Heart left ventricle (tissue), 16 donors: ENCODE measurements at regions not wholly inside any gene's neighbourhood (a gene's known extent, or its start where the extent isn't known, plus 50 kb on each side); places are given as distances from the start of the nearest gene placed in this dataset.

ENCODE experiments used
- ATAC-seq, 4 donors: fragments of 200-7000 bp; cut with Tn5 transposase; one replicate each; pipeline ENCODE4 v1.9.1; 2020 to 2022; ENCODE audit warnings: moderate library complexity in 4 of 4, mild to moderate bottlenecking in 3 of 4, moderate number of reproducible peaks in 1 of 4
- DNase-seq, 5 donors: peaks; one replicate each; pipeline ENCODE4 v3.0.0-alpha.2; 2020
- H3K27ac ChIP-seq, 12 donors: fragments of 200-600 bp; sonication (generic) in 4 of 12; one replicate each; pipeline versions ENCODE4 v1.5.0 to v1.8.0; 2016 to 2022; ENCODE audit warnings: mild to moderate bottlenecking in 2 of 12
- H3K27me3 ChIP-seq, 9 donors: fragments of 200-600 bp; sonication (generic) in 2 of 9; one replicate each; pipeline versions ENCODE4 v1.5.1 to v1.8.0; 2016 to 2022; ENCODE audit warnings: mild to moderate bottlenecking in 3 of 9
- H3K36me3 ChIP-seq, 9 donors: fragments of 200-600 bp; sonication (generic) in 2 of 9; one replicate each; pipeline versions ENCODE4 v1.5.0 to v1.8.0; 2018 to 2022; ENCODE audit warnings: mild to moderate bottlenecking in 2 of 9
- H3K4me1 ChIP-seq, 12 donors: fragments of 200-600 bp; sonication (generic) in 4 of 12; one replicate each; pipeline versions ENCODE4 v1.5.0 to v1.8.0; 2016 to 2022; ENCODE audit warnings: mild to moderate bottlenecking in 3 of 12
- H3K4me3 ChIP-seq, 12 donors: fragments of 200-600 bp; sonication (generic) in 4 of 12; one replicate each; pipeline versions ENCODE4 v1.5.0 to v1.8.0; 2017 to 2022; ENCODE audit warnings: mild to moderate bottlenecking in 9 of 12, moderate library complexity in 4 of 12
- H3K9me3 ChIP-seq, 12 donors: fragments of 200-600 bp; sonication (generic) in 4 of 12; one replicate each; pipeline versions ENCODE4 v1.5.0 to v1.8.0; 2016 to 2022; ENCODE audit warnings: mild to moderate bottlenecking in 1 of 12
- POLR2A ChIP-seq, 2 donors: fragments of 450-650 bp; IDR thresholded peaks; one replicate each; pipeline ENCODE4 v1.6.1; 2017; ENCODE audit warnings: antibody characterized with exemption in 2 of 2, mild to moderate bottlenecking in 2 of 2, moderate library complexity in 2 of 2
- WGBS, 4 donors: extraction: QIAGEN DNeasy Blood & Tissue Kit in 2 of 4; methylation state at CpG; one replicate each; pipeline versions ENCODE4 v1.1.5 to v1.1.7; 2013 to 2018; 5-methylcytosine and 5-hydroxymethylcytosine counted together
- intact Hi-C, 10 donors: fragments of 100-400 bp; cut with DNase I; formaldehyde crosslinking; loops; one replicate each; pipeline versions ENCODE4 v1.11.1 to v1.14.2; 2022
- TF ChIP-seq, protein P1 (sequence below), 12 donors: fragments of 200-600 bp; sonication (generic) in 4 of 12; IDR thresholded peaks; one replicate each; pipeline versions ENCODE4 v1.5.0 to v1.8.0; 2018 to 2022; ENCODE audit warnings: antibody characterized with exemption in 12 of 12, mild to moderate bottlenecking in 5 of 12
- donor health status: ischemic (EF 13 %, LVEDD 7.1; RV severe dilation, severe dysfunction).
- donor health status: healthy with polysubstance abuse.
- donor health status: DM: no; HTN: yes; CAD: no.
- donor health status: DM: no; HTN: no; CAD: no.
- donor health status: ischemic (EF 25% LVEDD 6.9; RV normal size, moderate dysfunction).
- donor health status: ischemic (EF 25% LVEDD 5.7; RV mildly dilated, moderate dysfunction).
- donor health status: healthy.
- donor health status: DM: yes; HTN: yes; CAD: no.
- donor health status: ischemic (EF 35%, LVEDD 5.7; RV mildly dilated, moderate dysfunction).
- donor health status: nonischemic (EF 11% LVEDD 7.7; RV severe dilation, severe dysfunction).
- donor health status: DM: yes; HTN: yes; CAD: no.
- donor health status: PGD.
- donor health status: ischemic (EF 29% LVEDD 5.4; RV normal size, mild dysfunction).
- donor health status: nonischemic (EF 23%, LVEDD 6.1; RV moderate dilation, normal function).

DNA sequence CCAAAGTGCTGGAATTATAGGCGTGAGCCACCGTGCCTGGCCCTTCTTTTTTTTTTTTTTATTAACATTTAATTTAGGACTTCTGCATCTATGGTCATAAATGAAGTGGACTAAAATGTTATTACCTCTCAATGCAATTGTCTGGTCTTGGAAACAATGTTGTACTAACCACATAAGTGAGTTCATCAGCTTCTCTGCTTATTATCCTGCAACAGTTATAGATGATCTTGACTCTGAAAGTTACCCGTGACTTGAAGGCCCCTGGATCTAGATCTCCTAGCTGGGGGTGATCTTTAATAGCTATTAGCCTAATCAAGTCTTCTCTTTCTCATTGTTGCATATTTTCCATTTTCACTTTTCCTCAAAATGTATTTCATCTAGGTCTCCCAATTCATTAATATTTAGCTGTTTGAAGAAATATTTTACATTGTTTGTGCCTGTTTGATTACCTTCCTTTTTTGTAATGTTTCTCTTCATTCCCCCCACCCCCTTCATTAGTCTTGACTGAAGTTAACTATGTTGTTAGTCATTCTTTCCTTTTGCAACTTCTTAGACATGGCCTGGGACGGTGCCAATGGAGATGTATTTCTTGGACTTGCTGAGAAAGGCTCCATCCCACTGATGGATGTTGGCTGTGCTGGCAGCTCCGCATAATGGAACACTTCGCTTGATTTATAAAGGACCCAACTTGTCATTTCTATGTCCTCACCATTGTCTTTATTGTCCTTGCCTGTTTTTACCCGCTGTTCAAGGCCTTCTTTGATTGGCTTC is 141.6 kb upstream of the RIOK3 start:
- Histone ChIP-seq H3K27ac (peak overlapping the region in 2 of 12 donors; percentile 35 to 37), H3K4me1 (peaks cover 0 to 20% (median 0%) of the 10 kb centered on the region in 12 donors), H3K27me3 (no peaks in the 10 kb centered on the region), H3K9me3 (no peaks in the 10 kb centered on the region), H3K4me3 (no peak overlapping the region), H3K36me3 (no peaks in the 10 kb centered on the region)
- intact Hi-C loops: no loop called here
- DNase-seq: peak in 4 of 5 donors; percentile 54 to 73 (median 62)
- TF ChIP-seq, protein P1, sequence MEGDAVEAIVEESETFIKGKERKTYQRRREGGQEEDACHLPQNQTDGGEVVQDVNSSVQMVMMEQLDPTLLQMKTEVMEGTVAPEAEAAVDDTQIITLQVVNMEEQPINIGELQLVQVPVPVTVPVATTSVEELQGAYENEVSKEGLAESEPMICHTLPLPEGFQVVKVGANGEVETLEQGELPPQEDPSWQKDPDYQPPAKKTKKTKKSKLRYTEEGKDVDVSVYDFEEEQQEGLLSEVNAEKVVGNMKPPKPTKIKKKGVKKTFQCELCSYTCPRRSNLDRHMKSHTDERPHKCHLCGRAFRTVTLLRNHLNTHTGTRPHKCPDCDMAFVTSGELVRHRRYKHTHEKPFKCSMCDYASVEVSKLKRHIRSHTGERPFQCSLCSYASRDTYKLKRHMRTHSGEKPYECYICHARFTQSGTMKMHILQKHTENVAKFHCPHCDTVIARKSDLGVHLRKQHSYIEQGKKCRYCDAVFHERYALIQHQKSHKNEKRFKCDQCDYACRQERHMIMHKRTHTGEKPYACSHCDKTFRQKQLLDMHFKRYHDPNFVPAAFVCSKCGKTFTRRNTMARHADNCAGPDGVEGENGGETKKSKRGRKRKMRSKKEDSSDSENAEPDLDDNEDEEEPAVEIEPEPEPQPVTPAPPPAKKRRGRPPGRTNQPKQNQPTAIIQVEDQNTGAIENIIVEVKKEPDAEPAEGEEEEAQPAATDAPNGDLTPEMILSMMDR (IDR thresholded peaks at IDR 0.05): no peak
- TF ChIP-seq POLR2A (IDR thresholded peaks at IDR 0.05): no peak
- WGBS, 4 donors: 84 to 90% (median 87%) methylated on average over 7 of the region's 7 CpGs
- peak in 3 of 4 donors; percentile 33 to 77 (median 39) for ATAC-seq

DNA sequence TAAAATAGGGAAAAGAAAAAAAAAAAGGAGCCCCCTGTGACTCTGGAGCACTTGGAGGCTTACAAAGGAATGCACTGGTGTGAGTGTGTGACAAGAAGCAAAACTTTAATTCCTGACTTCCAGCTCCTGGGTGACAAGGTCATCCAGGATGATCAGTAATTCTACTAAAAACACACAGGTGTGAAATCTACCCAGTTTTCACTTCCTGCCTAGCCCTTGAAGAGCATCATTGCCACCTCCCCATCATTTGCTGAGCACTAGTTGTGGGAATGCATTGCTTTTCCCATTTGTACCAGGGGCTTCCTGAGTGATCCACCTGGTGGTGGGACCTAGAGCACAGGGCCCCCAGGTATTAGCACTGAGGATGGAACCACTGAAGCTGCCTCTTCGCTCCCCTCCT is 139.7 kb upstream of the RIOK3 start:
- Histone ChIP-seq H3K4me3 (no peak overlapping the region), H3K27ac (no peak overlapping the region), H3K4me1 (peaks cover 0 to 15% (median 0%) of the 10 kb centered on the region in 12 donors), H3K9me3 (no peaks in the 10 kb centered on the region), H3K36me3 (no peaks in the 10 kb centered on the region), H3K27me3 (no peaks in the 10 kb centered on the region)
- ATAC-seq: no peak
- no peak for DNase-seq
- intact Hi-C loops: no loop called here
- 97 to 100% (median 100%) methylated on average over 1 of the region's 1 CpG for WGBS, 4 donors
- TF ChIP-seq, protein P1 (IDR thresholded peaks at IDR 0.05): no peak
- no peak for TF ChIP-seq POLR2A (IDR thresholded peaks at IDR 0.05)

DNA sequence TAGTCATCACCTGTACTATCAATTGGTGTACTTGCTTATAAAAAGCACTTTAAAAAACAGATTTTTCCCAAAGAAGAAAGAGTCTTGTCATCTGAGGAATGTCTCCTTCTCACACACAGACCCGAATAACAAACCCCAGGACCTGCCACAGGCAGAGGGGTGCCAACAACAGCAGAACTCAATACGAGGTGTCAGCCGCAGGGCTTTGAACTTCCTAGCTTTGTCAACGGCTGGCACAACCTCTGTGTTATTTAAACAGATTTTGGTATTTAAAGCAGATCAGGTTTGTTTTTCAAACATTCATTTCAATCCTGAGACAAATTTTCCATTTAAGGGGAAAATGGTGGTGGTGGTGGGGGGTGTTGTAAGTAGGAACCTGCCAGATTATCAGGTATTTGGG is 138.4 kb upstream of the RIOK3 start:
- DNase-seq (no peak), ATAC-seq (no peak)
- intact Hi-C loops: no loop called here
- no peaks in the 10 kb centered on the region for H3K9me3 ChIP-seq
- 90 to 96% (median 90%) methylated on average over 4 of the region's 4 CpGs for WGBS, 4 donors
- H3K27ac ChIP-seq: no peak overlapping the region
- peaks cover 0 to 15% (median 0%) of the 10 kb centered on the region in 12 donors for H3K4me1 ChIP-seq
- no peaks in the 10 kb centered on the region for H3K36me3 ChIP-seq
- TF ChIP-seq, protein P1 (IDR thresholded peaks at IDR 0.05): no peak
- no peak for TF ChIP-seq POLR2A (IDR thresholded peaks at IDR 0.05)
- H3K4me3 ChIP-seq: no peak overlapping the region
- H3K27me3 ChIP-seq: no peaks in the 10 kb centered on the region

DNA sequence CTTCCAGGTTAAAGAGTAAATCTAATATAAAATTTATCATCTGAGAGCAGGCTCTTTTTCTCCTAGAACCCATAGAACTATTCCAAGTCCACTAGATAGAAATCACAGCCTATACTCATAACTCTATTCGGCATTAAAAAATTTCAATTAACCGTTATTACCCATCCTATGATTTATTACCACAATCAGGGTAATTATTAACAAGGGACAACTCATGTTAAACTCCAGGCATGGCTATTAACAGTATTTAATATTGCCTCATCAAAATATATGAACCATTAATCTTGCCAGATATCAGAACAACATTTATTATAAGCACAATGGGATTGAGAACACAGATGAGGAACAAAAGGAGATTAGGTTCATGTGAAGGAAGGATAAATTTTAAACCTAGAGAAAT is 136.8 kb upstream of the RIOK3 start:
- no peak for TF ChIP-seq POLR2A (IDR thresholded peaks at IDR 0.05)
- TF ChIP-seq, protein P1 (IDR thresholded peaks at IDR 0.05): no peak
- DNase-seq (no peak), ATAC-seq (no peak)
- H3K27ac ChIP-seq: no peak overlapping the region
- no peak overlapping the region for H3K4me3 ChIP-seq
- WGBS, 4 donors: 95 to 100% (median 98%) methylated on average over 2 of the region's 2 CpGs
- peaks cover 0 to 14% (median 0%) of the 10 kb centered on the region in 12 donors for H3K4me1 ChIP-seq
- H3K9me3 ChIP-seq: no peaks in the 10 kb centered on the region
- no peaks in the 10 kb centered on the region for H3K36me3 ChIP-seq
- intact Hi-C loops: no loop called here
- no peaks in the 10 kb centered on the region for H3K27me3 ChIP-seq
